Mesendoderm (in vitro differentiated cells): ENCODE measurements at regions not wholly inside any gene's neighbourhood (a gene's known extent, or its start where the extent isn't known, plus 50 kb on each side); places are given as distances from the start of the nearest gene placed in this dataset.

Source experiments
- DNase-seq: peaks from one replicate; pipeline ENCODE4 v3.0.0; 2013
- H2AK5ac ChIP-seq: 2 replicates; pipeline ENCODE4 v1.6.1; 2013; ENCODE audit warnings: low read length, inconsistent platforms
- H2BK120ac ChIP-seq: 2 replicates; pipeline ENCODE4 v1.6.1; 2013; ENCODE audit warnings: low read depth, mild to moderate bottlenecking, low read length, moderate library complexity, mixed read lengths
- H2BK15ac ChIP-seq: replicated peaks from 2 replicates; pipeline ENCODE4 v1.6.1; 2013; ENCODE audit warnings: low read depth, mild to moderate bottlenecking, moderate library complexity
- H2BK5ac ChIP-seq: 2 replicates; pipeline ENCODE4 v1.6.1; 2013; ENCODE audit warnings: low read length, inconsistent platforms
- H3K18ac ChIP-seq: 2 replicates; pipeline ENCODE4 v1.6.1; 2013; ENCODE audit warnings: mild to moderate bottlenecking, low read length, mixed read lengths
- H3K23ac ChIP-seq: one replicate; pipeline ENCODE4 v1.6.1; 2013; ENCODE audit warnings: low read length
- H3K27ac ChIP-seq: 2 replicates; pipeline ENCODE4 v1.5.1; 2013; ENCODE audit warnings: low read depth, mild to moderate bottlenecking, inconsistent platforms, low read length, moderate library complexity
- H3K27me3 ChIP-seq: 2 replicates; pipeline ENCODE4 v1.6.1; 2013; ENCODE audit warnings: low read length, control low read depth, mild to moderate bottlenecking, inconsistent platforms; ENCODE audit not compliant: insufficient read depth, poor library complexity
- H3K36me3 ChIP-seq: 2 replicates; pipeline ENCODE4 v1.6.1; 2013; ENCODE audit warnings: low read length, inconsistent platforms; ENCODE audit not compliant: control insufficient read depth, insufficient read depth
- H3K4ac ChIP-seq: one replicate; pipeline ENCODE4 v1.6.1; 2013; ENCODE audit warnings: low read depth, mild to moderate bottlenecking, low read length, moderate library complexity
- H3K4me1 ChIP-seq: 2 replicates; pipeline ENCODE4 v1.6.1; 2013; ENCODE audit warnings: low read depth, low read length, inconsistent platforms; ENCODE audit not compliant: control insufficient read depth
- H3K4me2 ChIP-seq: 2 replicates; pipeline ENCODE4 v1.6.1; 2013; ENCODE audit warnings: low read length
- H3K4me3 ChIP-seq: 2 replicates; pipeline ENCODE4 v1.5.1; 2013; ENCODE audit warnings: mild to moderate bottlenecking, low read length
- H3K56ac ChIP-seq: one replicate; pipeline ENCODE4 v1.6.1; 2013; ENCODE audit warnings: low read length
- H3K79me1 ChIP-seq: 2 replicates; pipeline ENCODE4 v1.6.1; 2013; ENCODE audit warnings: low read length, inconsistent platforms
- H3K79me2 ChIP-seq: 2 replicates; pipeline ENCODE4 v1.6.1; 2013; ENCODE audit warnings: mild to moderate bottlenecking, low read length; ENCODE audit not compliant: control insufficient read depth, insufficient read depth
- H3K9ac ChIP-seq: 2 replicates; pipeline ENCODE4 v1.6.1; 2013; ENCODE audit warnings: low read length, inconsistent platforms
- H4K5ac ChIP-seq: one replicate; pipeline ENCODE4 v1.6.1; 2013; ENCODE audit warnings: low read length
- H4K8ac ChIP-seq: one replicate; pipeline ENCODE4 v1.6.1; 2013; ENCODE audit warnings: low read depth, mild to moderate bottlenecking, control low read depth, low read length, moderate library complexity
- WGBS: extraction: QIAGEN DNeasy Blood & Tissue Kit; methylation state at CpG from one replicate; pipeline ENCODE4 v1.1.7; 2013; ENCODE audit warnings: low lambda C conversion rate, missing lambda C conversion rate; ENCODE audit not compliant: insufficient coverage; ENCODE audit errors: extremely low coverage; 5-methylcytosine and 5-hydroxymethylcytosine counted together

- no peak for DNase-seq
- no peaks in the 10 kb centered on the region for H3K27me3 ChIP-seq
- H3K79me1 ChIP-seq = no peaks in the 10 kb centered on the region
- H3K4me1 ChIP-seq = no peaks in the 10 kb centered on the region
- no peak overlapping the region for H2BK120ac ChIP-seq
- no peak overlapping the region for H3K9ac ChIP-seq
- no peak overlapping the region for H2BK15ac ChIP-seq
- H3K18ac ChIP-seq = no peak overlapping the region
- H3K56ac ChIP-seq = no peak overlapping the region
- no peak overlapping the region for H4K8ac ChIP-seq
- no peak overlapping the region for H4K5ac ChIP-seq
- H3K4ac ChIP-seq = no peak overlapping the region
- no peak overlapping the region for H3K4me2 ChIP-seq
- no peak overlapping the region for H3K27ac ChIP-seq
- no peak overlapping the region for H2AK5ac ChIP-seq
- no peak overlapping the region for H2BK5ac ChIP-seq
- H3K23ac ChIP-seq = no peak overlapping the region
- no peaks in the 10 kb centered on the region for H3K36me3 ChIP-seq
- no CpG with 5 or more reads among the region's 2 CpGs for whole genome bisulfite sequencing
- no peak overlapping the region for H3K4me3 ChIP-seq
- no peaks in the 10 kb centered on the region for H3K79me2 ChIP-seq
These were observed 52.6 kb upstream of the STK38L start for GRCh38 chr12:27191531-27191930.

- no peaks in the 10 kb centered on the region for H3K27me3 ChIP-seq
- H2BK5ac ChIP-seq = no peak overlapping the region
- H3K36me3 ChIP-seq = no peaks in the 10 kb centered on the region
- DNase-seq = no peak
- no peak overlapping the region for H2BK15ac ChIP-seq
- no peaks in the 10 kb centered on the region for H3K79me2 ChIP-seq
- no peak overlapping the region for H4K5ac ChIP-seq
- no peak overlapping the region for H3K4ac ChIP-seq
- no peaks in the 10 kb centered on the region for H3K79me1 ChIP-seq
- WGBS = no CpG with 5 or more reads among the region's 5 CpGs
- no peak overlapping the region for H3K4me3 ChIP-seq
- no peak overlapping the region for H3K4me2 ChIP-seq
- no peak overlapping the region for H3K23ac ChIP-seq
- no peak overlapping the region for H2BK120ac ChIP-seq
- H3K4me1 ChIP-seq = no peaks in the 10 kb centered on the region
- no peak overlapping the region for H3K27ac ChIP-seq
- no peak overlapping the region for H3K18ac ChIP-seq
- H2AK5ac ChIP-seq = no peak overlapping the region
- H4K8ac ChIP-seq = no peak overlapping the region
- no peak overlapping the region for H3K56ac ChIP-seq
- no peak overlapping the region for H3K9ac ChIP-seq
These were observed 51.8 kb upstream of the STK38L start for GRCh38 chr12:27192118-27192802.

- no peak for DNase-seq
- no peak overlapping the region for H3K27ac ChIP-seq
These were observed 51.0 kb upstream of the STK38L start for GRCh38 chr12:27193106-27193505.

GRCh38 chr12:27193854-27194544, 50.1 kb upstream of the STK38L start:
- H3K79me1 ChIP-seq = no peaks in the 10 kb centered on the region
- H3K18ac ChIP-seq = no peak overlapping the region
- no CpG with 5 or more reads among the region's 2 CpGs for WGBS
- no peak overlapping the region for H2BK5ac ChIP-seq
- no peak overlapping the region for H2BK15ac ChIP-seq
- no peak overlapping the region for H2AK5ac ChIP-seq
- no peak overlapping the region for H4K8ac ChIP-seq
- no peaks in the 10 kb centered on the region for H3K79me2 ChIP-seq
- no peak overlapping the region for H3K4me3 ChIP-seq
- no peak overlapping the region for H2BK120ac ChIP-seq
- no peak overlapping the region for H4K5ac ChIP-seq
- H3K23ac ChIP-seq = no peak overlapping the region
- no peak overlapping the region for H3K4ac ChIP-seq
- H3K36me3 ChIP-seq = no peaks in the 10 kb centered on the region
- H3K27me3 ChIP-seq = no peaks in the 10 kb centered on the region
- no peak overlapping the region for H3K4me2 ChIP-seq
- no peak overlapping the region for H3K56ac ChIP-seq
- no peaks in the 10 kb centered on the region for H3K4me1 ChIP-seq
- H3K9ac ChIP-seq = no peak overlapping the region
- no peak overlapping the region for H3K27ac ChIP-seq
- peak; percentile 82 for DNase-seq

More at GRCh38 chr12:27193106-27193505, 51.0 kb upstream of the STK38L start:
- H2BK5ac ChIP-seq = no peak overlapping the region
- H3K56ac ChIP-seq = no peak overlapping the region
- H3K27me3 ChIP-seq = no peaks in the 10 kb centered on the region
- H3K23ac ChIP-seq = no peak overlapping the region
- H3K18ac ChIP-seq = no peak overlapping the region
- no CpG with 5 or more reads among the region's 2 CpGs for WGBS
- no peaks in the 10 kb centered on the region for H3K4me1 ChIP-seq
- no peaks in the 10 kb centered on the region for H3K36me3 ChIP-seq
- H3K79me1 ChIP-seq = no peaks in the 10 kb centered on the region
- H2AK5ac ChIP-seq = no peak overlapping the region
- no peak overlapping the region for H3K9ac ChIP-seq
- no peak overlapping the region for H2BK120ac ChIP-seq
- H3K4me3 ChIP-seq = no peak overlapping the region
- no peaks in the 10 kb centered on the region for H3K79me2 ChIP-seq
- no peak overlapping the region for H4K8ac ChIP-seq
- H3K4me2 ChIP-seq = no peak overlapping the region
- no peak overlapping the region for H2BK15ac ChIP-seq
- H4K5ac ChIP-seq = no peak overlapping the region
- H3K4ac ChIP-seq = no peak overlapping the region
